C4-2B (cell line): ENCODE measurements at regions not wholly inside any gene's neighbourhood (a gene's known extent, or its start where the extent isn't known, plus 50 kb on each side); places are given as distances from the start of the nearest gene placed in this dataset.

ENCODE experiments used
- ZFX ChIP-seq: fragments of 450-650 bp; IDR thresholded peaks from 2 replicates; pipeline ENCODE4 v1.6.1; 2017
- TF ChIP-seq, protein P1 (sequence below): fragments of 450-650 bp; conservative IDR thresholded peaks from 2 replicates; pipeline ENCODE4 v1.5.1; 2017; ENCODE audit warnings: mild to moderate bottlenecking

DNA sequence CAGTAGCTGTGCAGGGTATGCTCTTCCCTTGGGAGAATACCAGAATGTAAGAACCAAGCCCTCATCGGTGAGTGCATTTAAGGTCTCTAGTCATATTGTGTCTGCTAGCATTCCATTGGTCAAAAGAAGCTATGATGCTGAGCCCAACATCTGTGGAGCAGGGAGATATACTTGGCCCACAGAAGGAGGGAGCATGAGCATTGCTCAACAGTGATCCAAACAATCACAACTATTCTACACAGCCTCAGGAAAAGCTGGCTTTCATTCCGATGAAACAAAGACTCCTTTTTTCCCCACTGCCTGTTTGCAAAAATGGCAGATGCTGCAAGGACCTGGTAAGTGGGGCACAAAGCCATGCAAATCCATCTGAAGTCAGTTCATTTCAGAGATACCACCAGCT, 80.6 kb upstream of the DHX15 start:
- TF ChIP-seq, protein P1, sequence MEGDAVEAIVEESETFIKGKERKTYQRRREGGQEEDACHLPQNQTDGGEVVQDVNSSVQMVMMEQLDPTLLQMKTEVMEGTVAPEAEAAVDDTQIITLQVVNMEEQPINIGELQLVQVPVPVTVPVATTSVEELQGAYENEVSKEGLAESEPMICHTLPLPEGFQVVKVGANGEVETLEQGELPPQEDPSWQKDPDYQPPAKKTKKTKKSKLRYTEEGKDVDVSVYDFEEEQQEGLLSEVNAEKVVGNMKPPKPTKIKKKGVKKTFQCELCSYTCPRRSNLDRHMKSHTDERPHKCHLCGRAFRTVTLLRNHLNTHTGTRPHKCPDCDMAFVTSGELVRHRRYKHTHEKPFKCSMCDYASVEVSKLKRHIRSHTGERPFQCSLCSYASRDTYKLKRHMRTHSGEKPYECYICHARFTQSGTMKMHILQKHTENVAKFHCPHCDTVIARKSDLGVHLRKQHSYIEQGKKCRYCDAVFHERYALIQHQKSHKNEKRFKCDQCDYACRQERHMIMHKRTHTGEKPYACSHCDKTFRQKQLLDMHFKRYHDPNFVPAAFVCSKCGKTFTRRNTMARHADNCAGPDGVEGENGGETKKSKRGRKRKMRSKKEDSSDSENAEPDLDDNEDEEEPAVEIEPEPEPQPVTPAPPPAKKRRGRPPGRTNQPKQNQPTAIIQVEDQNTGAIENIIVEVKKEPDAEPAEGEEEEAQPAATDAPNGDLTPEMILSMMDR: no peak
- no peak for TF ChIP-seq ZFX
